GM12878 (cell line): ENCODE measurements at regions not wholly inside any gene's neighbourhood (a gene's known extent, or its start where the extent isn't known, plus 50 kb on each side); places are given as distances from the start of the nearest gene placed in this dataset.
A peak's percentile ranks its signal among the peaks of the same experiment; 100 is the strongest.

ENCODE experiments used
- ATAC-seq: fragments of 200-7000 bp; cut with Tn5 transposase; 3 replicates; pipeline ENCODE4 v1.9.1; 2020; ENCODE audit warnings: mild to moderate bottlenecking, moderate library complexity
- BruUV-seq: library from RNA; stranded (reverse); fragments of 400-500 nt; replicated peaks from 2 replicates; lab custom pipeline; 2021; lab: Mats Ljungman, UMichigan
- CTCF ChIA-PET: fragments of 300-600 bp; sonication (Branson Sonifier 250); formaldehyde crosslinking; extraction: SDS; loops from one replicate; lab custom pipeline; 2021; ENCODE audit warnings: inconsistent platforms; lab: Yijun Ruan, JAX
- POLR2A ChIA-PET: fragments of 350-600 bp; formaldehyde crosslinking; extraction: SDS; loops from one replicate; lab custom pipeline; 2021; ENCODE audit warnings: inconsistent platforms; lab: Charles Lee
- RAD21 ChIA-PET: fragments of 300-600 bp; sonication (Branson Sonifier 250); formaldehyde crosslinking; loops from one replicate; lab custom pipeline; 2023; ENCODE audit warnings: antibody characterized with exemption; ENCODE audit not compliant: unreplicated experiment; lab: Charles Lee
- SMC1A ChIA-PET: fragments of 300-600 bp; sonication (Branson Sonifier 250); formaldehyde crosslinking; loops from one replicate; lab custom pipeline; 2023; ENCODE audit not compliant: unreplicated experiment, uncharacterized antibody; lab: Charles Lee
- DNase-seq: peaks from one replicate; pipeline ENCODE4 v3.0.0-alpha.2; 2011; ENCODE audit warnings: low read depth, low spot score
- FAIRE-seq: peaks from 3 replicates; lab custom pipeline; 2011; peaks lifted over from hg19 to GRCh38; lab: Jason Lieb, UNC
- H2AFZ ChIP-seq: 2 replicates; pipeline ENCODE4 v1.6.0; 2011; ENCODE audit warnings: low read depth, low read length, control low read depth; ENCODE audit not compliant: control insufficient read depth
- H3K27ac ChIP-seq: 2 replicates; pipeline ENCODE4 v1.5.1; 2011; ENCODE audit warnings: control low read depth; ENCODE audit not compliant: control insufficient read depth, insufficient read depth
- H3K27me3 ChIP-seq, 2 experiments: replicated peaks in 1 of 2; 2 replicates each; pipeline versions ENCODE4 v1.6.0 to v1.6.1; 2011; ENCODE audit warnings: low read length in 1 of 2; ENCODE audit not compliant: control insufficient read depth in 2 of 2, insufficient read depth in 2 of 2
- H3K36me3 ChIP-seq, 2 experiments: 2 replicates each; pipeline ENCODE4 v1.5.1; 2011; ENCODE audit warnings: low read length in 1 of 2; ENCODE audit not compliant: control insufficient read depth in 2 of 2, insufficient read depth in 2 of 2
- H3K4me1 ChIP-seq: 2 replicates; pipeline ENCODE4 v1.6.1; 2011; ENCODE audit warnings: mild to moderate bottlenecking, low read length, moderate library complexity, mixed read lengths; ENCODE audit not compliant: control insufficient read depth, insufficient read depth
- H3K4me2 ChIP-seq: 2 replicates; pipeline ENCODE4 v1.6.0; 2011; ENCODE audit warnings: control low read depth; ENCODE audit not compliant: control insufficient read depth, insufficient read depth
- H3K4me3 ChIP-seq: fragments of 200-600 bp; sonication (generic); 2 replicates; pipeline ENCODE4 v1.5.1; 2016
- H3K79me2 ChIP-seq: 2 replicates; pipeline ENCODE4 v1.6.0; 2011; ENCODE audit warnings: low read length; ENCODE audit not compliant: control insufficient read depth, insufficient read depth
- H3K9ac ChIP-seq: 2 replicates; pipeline ENCODE4 v1.8.0; 2011; ENCODE audit warnings: low read length, control low read depth, mixed read lengths; ENCODE audit not compliant: control insufficient read depth, insufficient read depth
- H3K9me3 ChIP-seq: replicated peaks from 3 replicates; pipeline ENCODE4 v1.5.1; 2011; ENCODE audit warnings: mild to moderate bottlenecking, low read length; ENCODE audit not compliant: control insufficient read depth, insufficient read depth
- H4K20me1 ChIP-seq: 2 replicates; pipeline ENCODE4 v1.6.0; 2011; ENCODE audit not compliant: control insufficient read depth, insufficient read depth
- BMI1 ChIP-seq: fragments of 450-650 bp; IDR thresholded peaks from 2 replicates; pipeline ENCODE4 v1.6.1; 2016; ENCODE audit warnings: mild to moderate bottlenecking, moderate library complexity, borderline replicate concordance
- CEBPB ChIP-seq, 2 experiments: fragments of 150-350 bp in 1 of 2; IDR thresholded peaks; 2 replicates each; pipeline ENCODE4 v1.6.1; 2012 to 2014; ENCODE audit warnings: low read depth in 2 of 2, low read length in 2 of 2, borderline replicate concordance in 1 of 2, inconsistent platforms in 1 of 2
- ETV6 ChIP-seq, 2 experiments: fragments of 450-650 bp in 1 of 2; IDR thresholded peaks in 1 of 2; conservative IDR thresholded peaks in 1 of 2; 2 replicates each; pipeline ENCODE4 v1.6.1; 2014; ENCODE audit warnings: antibody characterized with exemption in 1 of 2, borderline replicate concordance in 1 of 2, low read depth in 1 of 2, mild to moderate bottlenecking in 1 of 2, moderate library complexity in 1 of 2
- HDGF ChIP-seq: fragments of 450-650 bp; IDR thresholded peaks from 2 replicates; pipeline ENCODE4 v1.6.1; 2016; ENCODE audit warnings: antibody characterized with exemption
- MEF2A ChIP-seq: IDR thresholded peaks from 2 replicates; pipeline ENCODE4 v1.6.1; 2011; ENCODE audit warnings: low read depth, mild to moderate bottlenecking, low read length, moderate library complexity; ENCODE audit not compliant: insufficient read depth
- MEF2B ChIP-seq: fragments of 450-650 bp; IDR thresholded peaks from 2 replicates; pipeline ENCODE4 v1.6.1; 2018; ENCODE audit warnings: mild to moderate bottlenecking, moderate library complexity; ENCODE audit not compliant: partially characterized antibody, poor library complexity, severe bottlenecking
- NFYA ChIP-seq: IDR thresholded peaks from 2 replicates; pipeline ENCODE4 v1.6.1; 2011; ENCODE audit warnings: low read depth, mild to moderate bottlenecking, low read length, improper control_type of control experiment, borderline replicate concordance
- PML ChIP-seq: IDR thresholded peaks from 2 replicates; pipeline ENCODE4 v1.6.1; 2012; ENCODE audit warnings: low read length, inconsistent platforms
- POU2F2 ChIP-seq: IDR thresholded peaks from 3 replicates; pipeline ENCODE4 v1.6.1; 2011; ENCODE audit warnings: low read depth, mild to moderate bottlenecking, low read length, borderline replicate concordance
- SMAD1 ChIP-seq: fragments of 450-650 bp; IDR thresholded peaks from 2 replicates; pipeline ENCODE4 v1.6.1; 2018; ENCODE audit warnings: mild to moderate bottlenecking, low read depth; ENCODE audit not compliant: partially characterized antibody
- SP1 ChIP-seq: IDR thresholded peaks from one replicate; pipeline ENCODE4 v1.6.1; 2011; ENCODE audit warnings: low read depth, low read length
- SPI1 ChIP-seq: IDR thresholded peaks from 2 replicates; pipeline ENCODE4 v1.6.1; 2011; ENCODE audit warnings: low read depth, mild to moderate bottlenecking, low read length, moderate library complexity, borderline replicate concordance; ENCODE audit not compliant: insufficient read depth
- SRF ChIP-seq, 2 experiments: IDR thresholded peaks; 2 replicates each; pipeline ENCODE4 v1.6.1; 2011; ENCODE audit warnings: low read depth in 2 of 2, low read length in 2 of 2, mild to moderate bottlenecking in 1 of 2, moderate library complexity in 1 of 2
- YBX1 ChIP-seq: fragments of 450-650 bp; IDR thresholded peaks from 2 replicates; pipeline ENCODE4 v1.6.1; 2016; ENCODE audit warnings: antibody characterized with exemption
- ZNF217 ChIP-seq: fragments of 450-650 bp; IDR thresholded peaks from 2 replicates; pipeline ENCODE4 v1.6.1; 2017; ENCODE audit warnings: antibody characterized with exemption, mild to moderate bottlenecking
- WGBS: methylation state at CpG from one replicate; pipeline ENCODE4 v1.1.6; 2016; ENCODE audit warnings: low lambda C conversion rate; ENCODE audit not compliant: insufficient replicate concordance, insufficient coverage; ENCODE audit errors: missing lambda C conversion rate; 5-methylcytosine and 5-hydroxymethylcytosine counted together
- in situ Hi-C: fragments of 300-500 bp; cut with MboI; formaldehyde crosslinking; loops from 9 replicates; pipeline ENCODE4 v1.14.3; 2018; ENCODE audit warnings: mixed read lengths
- intact Hi-C: fragments of 100-400 bp; cut with micrococcal nuclease; formaldehyde crosslinking; loops from one replicate; pipeline ENCODE4 v1.14.2; 2022; ENCODE audit not compliant: unreplicated experiment
- TF ChIP-seq, protein P1 (sequence below): fragments of 450-650 bp; conservative IDR thresholded peaks from 2 replicates; pipeline ENCODE4 v1.6.1; 2017; ENCODE audit warnings: mild to moderate bottlenecking, moderate library complexity

DNA sequence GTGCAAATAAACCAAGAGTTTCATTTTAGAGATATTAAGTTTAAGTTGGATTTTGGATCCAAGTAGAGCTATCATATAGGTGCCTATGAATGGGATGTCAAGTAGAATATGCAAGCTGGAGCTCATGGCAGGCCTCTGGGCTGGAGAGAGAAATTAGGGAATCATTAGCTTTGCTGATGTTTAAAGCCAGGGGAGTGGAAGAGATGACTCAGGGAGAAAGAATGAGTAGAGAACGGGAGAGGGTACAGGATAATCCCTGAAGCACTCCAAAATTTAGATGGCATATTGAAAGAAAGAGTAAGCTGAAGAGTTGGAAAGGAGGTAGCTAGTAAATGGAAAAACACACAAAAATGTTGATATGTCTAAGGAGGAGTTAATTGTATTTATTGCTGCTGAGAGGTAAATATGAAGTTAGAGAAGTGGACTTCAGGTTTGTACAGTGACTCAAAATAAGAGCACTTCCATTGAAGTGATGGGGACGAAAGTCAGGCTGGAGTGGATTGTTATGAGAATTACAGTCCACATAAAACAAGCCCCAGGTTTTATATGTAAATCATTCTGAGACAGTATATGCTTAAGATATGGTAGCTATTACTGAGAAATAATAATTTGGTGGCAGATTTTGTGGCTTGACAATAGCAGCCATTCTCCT lies 72.5 kb upstream of the GRXCR1 start:
- WGBS, result 3% methylated on average over 2 of the region's 2 CpGs
- Histone ChIP-seq H3K79me2 (no peaks in the 10 kb centered on the region), H3K4me3 (no peak overlapping the region), H3K9ac (no peak overlapping the region), H3K27ac (no peak overlapping the region), H4K20me1 (no peaks in the 10 kb centered on the region), H2AFZ (no peak overlapping the region), H3K4me1 (no peaks in the 10 kb centered on the region), H3K36me3 (no peaks in the 10 kb centered on the region), H3K9me3 (no peaks in the 10 kb centered on the region), H3K27me3 (no peaks in the 10 kb centered on the region), H3K4me2 (no peak overlapping the region)
- no TSS peak for BruUV-seq
- ATAC-seq, result no peak
- DNase-seq, result no peak
- TF ChIP-seq SRF (IDR thresholded peaks at IDR 0.05; ENCODE audit: low read depth in 2 of 2, low read length in 2 of 2) (no peak), MEF2B (no peak), YBX1 (no peak), SPI1 (no peak), POU2F2 (no peak), PML (no peak)
- SMC1A ChIA-PET, result interaction anchor here (1.2 to 2.0 kb wide), 3 partner anchors 58 to 251 kb away, joined by 3 to 7 read pairs (median 4); no protein-coding TSS in a partner anchor
- intact Hi-C loops, result loop anchor here (5.0 kb wide), 1 partner anchor 163 kb away; the partner anchor contains the start of gene ATP8A1
- RAD21 ChIA-PET, result no interaction called here
- POLR2A ChIA-PET, result no interaction called here
- in situ Hi-C loops, result no loop called here
- peak; percentile 57 for FAIRE-seq
- CTCF ChIA-PET, result interaction anchor here (1.1 to 2.3 kb wide), 2 partner anchors 44 to 251 kb away, joined by 3 to 6 read pairs; no protein-coding TSS in a partner anchor

DNA sequence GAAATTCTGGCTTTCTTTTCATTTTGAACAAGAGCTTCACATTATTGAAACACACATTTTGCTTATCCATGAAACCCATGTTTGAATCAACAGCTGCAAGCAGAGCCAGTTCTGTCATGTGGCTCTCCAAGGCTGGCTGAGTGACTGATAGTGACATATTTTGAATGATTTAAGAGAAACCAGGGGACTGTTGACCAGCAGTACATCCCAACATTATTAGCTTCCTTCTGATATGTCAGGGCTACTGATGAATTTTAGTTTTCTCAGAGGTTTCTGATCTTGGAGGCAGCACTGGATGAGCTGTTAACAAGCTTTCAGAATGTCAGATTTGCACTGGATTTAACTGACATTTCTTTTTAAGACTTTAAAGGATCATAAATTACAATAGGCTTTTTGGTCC lies 74.6 kb upstream of the GRXCR1 start:
- FAIRE-seq (no peak), DNase-seq (no peak), ATAC-seq (no peak)
- Histone ChIP-seq H3K27me3 (no peaks in the 10 kb centered on the region), H4K20me1 (no peaks in the 10 kb centered on the region), H3K4me1 (no peaks in the 10 kb centered on the region), H3K9me3 (no peaks in the 10 kb centered on the region), H3K4me2 (no peak overlapping the region), H3K79me2 (no peaks in the 10 kb centered on the region), H3K4me3 (no peak overlapping the region), H2AFZ (no peak overlapping the region), H3K27ac (no peak overlapping the region), H3K9ac (no peak overlapping the region), H3K36me3 (no peaks in the 10 kb centered on the region)
- intact Hi-C loops (loop anchor here (1.0 to 5.0 kb wide), 2 partner anchors 161 to 250 kb away; partner anchors contain the start of gene ATP8A1), in situ Hi-C loops (no loop called here)
- RAD21 ChIA-PET, result interaction anchor here (1.0 to 2.7 kb wide), 4 partner anchors 50 to 249 kb away, joined by 3 to 14 read pairs (median 6); partner anchors contain the start of gene ATP8A1
- POLR2A ChIA-PET, result no interaction called here
- SMC1A ChIA-PET, result interaction anchor here (0.7 to 1.6 kb wide), 6 partner anchors 50 to 536 kb away, joined by 3 to 7 read pairs (median 3); no protein-coding TSS in a partner anchor
- CTCF ChIA-PET, result interaction anchor here (1.1 to 2.0 kb wide), 6 partner anchors 12 to 299 kb away, joined by 3 to 12 read pairs (median 5); no protein-coding TSS in a partner anchor
- BruUV-seq, result no TSS peak
- TF ChIP-seq ETV6 (conservative IDR thresholded peaks at IDR 0.05 in 1 of 2, IDR thresholded peaks at IDR 0.05 in 1 of 2; ENCODE audit: borderline replicate concordance in 1 of 2, low read depth in 1 of 2), result no peak
- TF ChIP-seq, protein P1, sequence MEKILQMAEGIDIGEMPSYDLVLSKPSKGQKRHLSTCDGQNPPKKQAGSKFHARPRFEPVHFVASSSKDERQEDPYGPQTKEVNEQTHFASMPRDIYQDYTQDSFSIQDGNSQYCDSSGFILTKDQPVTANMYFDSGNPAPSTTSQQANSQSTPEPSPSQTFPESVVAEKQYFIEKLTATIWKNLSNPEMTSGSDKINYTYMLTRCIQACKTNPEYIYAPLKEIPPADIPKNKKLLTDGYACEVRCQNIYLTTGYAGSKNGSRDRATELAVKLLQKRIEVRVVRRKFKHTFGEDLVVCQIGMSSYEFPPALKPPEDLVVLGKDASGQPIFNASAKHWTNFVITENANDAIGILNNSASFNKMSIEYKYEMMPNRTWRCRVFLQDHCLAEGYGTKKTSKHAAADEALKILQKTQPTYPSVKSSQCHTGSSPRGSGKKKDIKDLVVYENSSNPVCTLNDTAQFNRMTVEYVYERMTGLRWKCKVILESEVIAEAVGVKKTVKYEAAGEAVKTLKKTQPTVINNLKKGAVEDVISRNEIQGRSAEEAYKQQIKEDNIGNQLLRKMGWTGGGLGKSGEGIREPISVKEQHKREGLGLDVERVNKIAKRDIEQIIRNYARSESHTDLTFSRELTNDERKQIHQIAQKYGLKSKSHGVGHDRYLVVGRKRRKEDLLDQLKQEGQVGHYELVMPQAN, result no peak
- TF ChIP-seq NFYA, result no peak
- TF ChIP-seq MEF2A, result no peak
- no peak for TF ChIP-seq HDGF
- no peak for TF ChIP-seq SP1
- no peak for TF ChIP-seq SMAD1
- no peak for TF ChIP-seq CEBPB (IDR thresholded peaks at IDR 0.05; ENCODE audit: borderline replicate concordance in 1 of 2, low read depth in 2 of 2, low read length in 2 of 2)
- no peak for TF ChIP-seq BMI1
- TF ChIP-seq ZNF217, result no peak
